ENCODE measurements at regions not wholly inside any gene's neighbourhood (a gene's known extent, or its start where the extent isn't known, plus 50 kb on each side); places are given as distances from the start of the nearest gene placed in this dataset.

DNA sequence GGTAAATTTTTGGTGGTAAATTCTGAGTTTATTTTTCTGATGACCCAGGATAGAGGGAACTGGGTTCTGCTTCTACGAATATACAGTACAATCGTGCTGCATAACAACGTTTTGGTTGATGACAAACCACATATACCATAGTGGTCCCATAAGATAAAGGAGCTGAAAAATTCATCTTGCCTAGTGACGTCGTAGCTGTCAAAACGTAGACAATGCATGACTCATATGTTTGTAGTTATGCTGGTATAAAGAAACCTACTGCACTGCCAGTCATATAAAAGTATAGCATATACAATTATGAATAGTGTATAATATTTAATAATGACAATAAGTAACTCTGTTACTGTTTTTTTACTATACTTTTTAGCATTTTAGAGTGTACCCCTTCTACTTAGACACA lies 244.0 kb downstream of the GAS1 start:
- TF ChIP-seq, protein P1, sequence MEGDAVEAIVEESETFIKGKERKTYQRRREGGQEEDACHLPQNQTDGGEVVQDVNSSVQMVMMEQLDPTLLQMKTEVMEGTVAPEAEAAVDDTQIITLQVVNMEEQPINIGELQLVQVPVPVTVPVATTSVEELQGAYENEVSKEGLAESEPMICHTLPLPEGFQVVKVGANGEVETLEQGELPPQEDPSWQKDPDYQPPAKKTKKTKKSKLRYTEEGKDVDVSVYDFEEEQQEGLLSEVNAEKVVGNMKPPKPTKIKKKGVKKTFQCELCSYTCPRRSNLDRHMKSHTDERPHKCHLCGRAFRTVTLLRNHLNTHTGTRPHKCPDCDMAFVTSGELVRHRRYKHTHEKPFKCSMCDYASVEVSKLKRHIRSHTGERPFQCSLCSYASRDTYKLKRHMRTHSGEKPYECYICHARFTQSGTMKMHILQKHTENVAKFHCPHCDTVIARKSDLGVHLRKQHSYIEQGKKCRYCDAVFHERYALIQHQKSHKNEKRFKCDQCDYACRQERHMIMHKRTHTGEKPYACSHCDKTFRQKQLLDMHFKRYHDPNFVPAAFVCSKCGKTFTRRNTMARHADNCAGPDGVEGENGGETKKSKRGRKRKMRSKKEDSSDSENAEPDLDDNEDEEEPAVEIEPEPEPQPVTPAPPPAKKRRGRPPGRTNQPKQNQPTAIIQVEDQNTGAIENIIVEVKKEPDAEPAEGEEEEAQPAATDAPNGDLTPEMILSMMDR (IDR thresholded peaks at IDR 0.05; ENCODE audit: poor library complexity, severe bottlenecking): no peak
- TF ChIP-seq RAD21 (conservative IDR thresholded peaks at IDR 0.05): no peak
- TF ChIP-seq EZH2 (IDR thresholded peaks at IDR 0.05; ENCODE audit: borderline replicate concordance, insufficient read depth, low read length, poor library complexity, severe bottlenecking): no peak
- TF ChIP-seq EP300 (conservative IDR thresholded peaks at IDR 0.05; ENCODE audit: poor library complexity, severe bottlenecking): no peak

Data from neural cell (in vitro differentiated cells).